ENCODE measurements at regions not wholly inside any gene's neighbourhood (a gene's known extent, or its start where the extent isn't known, plus 50 kb on each side); places are given as distances from the start of the nearest gene placed in this dataset.

GRCh38 chr1:174074757-174075156 lies 52.6 kb upstream of the RC3H1 start:
- Mint-ChIP-seq H3K27ac (no peak overlapping the region), H3K4me1 (no peaks in the 10 kb centered on the region), H3K4me3 (no peak overlapping the region), H3K27me3 (peaks cover 7% of the 10 kb centered on the region), H3K9me3 (ENCODE audit: insufficient read depth) (no peaks in the 10 kb centered on the region)
- POLR2A ChIA-PET, result no interaction called here
- H3K9ac ChIP-seq (ENCODE audit: low read length), result no peak overlapping the region
- CTCF ChIA-PET, result no interaction called here
- no peaks in the 10 kb centered on the region for H3K27me3 ChIP-seq (replicated peaks in 1 of 4; ENCODE audit: control extremely low read depth in 1 of 4, control insufficient read depth in 3 of 4, insufficient read depth in 4 of 4, low read length in 3 of 4)
- no peak overlapping the region for H2AFZ ChIP-seq (ENCODE audit: insufficient read depth, low read depth, low read length, poor library complexity, severe bottlenecking)
- no peaks in the 10 kb centered on the region for H3K79me2 ChIP-seq (ENCODE audit: control insufficient read depth, insufficient read depth, low read length)
- no peaks in the 10 kb centered on the region for H3K36me3 ChIP-seq (replicated peaks in 1 of 2; ENCODE audit: control extremely low read depth in 1 of 2, control insufficient read depth in 1 of 2, extremely low read depth in 1 of 2, insufficient read depth in 2 of 2, low read length in 1 of 2)
- no peak overlapping the region for H3K4me3 ChIP-seq (ENCODE audit: control extremely low read depth in 1 of 5, extremely low read depth in 1 of 5, insufficient read depth in 1 of 5, low read depth in 2 of 5, low read length in 4 of 5)
- H3K9me3 ChIP-seq (ENCODE audit: control extremely low read depth in 1 of 3, control insufficient read depth in 2 of 3, insufficient read depth in 1 of 3, low read length in 2 of 3), result no peaks in the 10 kb centered on the region
- TF ChIP-seq CTCF (IDR thresholded peaks at IDR 0.05) (peak; percentile 34), EZH2 (IDR thresholded peaks at IDR 0.05; ENCODE audit: borderline replicate concordance, insufficient read depth, low read depth, low read length, poor library complexity, severe bottlenecking) (no peak)
- no peaks in the 10 kb centered on the region for H4K20me1 ChIP-seq (ENCODE audit: control insufficient read depth, insufficient read depth, low read length, poor library complexity, severe bottlenecking)
- WGBS (ENCODE audit: insufficient coverage), result no CpG with 5 or more reads among the region's 2 CpGs
- intact Hi-C loops (cut with micrococcal nuclease), result no loop called here
- no peak overlapping the region for H3K27ac ChIP-seq (ENCODE audit: low read length in 2 of 2)
- DNase-seq (no peak), ATAC-seq (ENCODE audit: low read depth) (no peak)
- H3K4me1 ChIP-seq (ENCODE audit: control insufficient read depth in 2 of 2, insufficient read depth in 2 of 2, low read length in 2 of 2), result no peaks in the 10 kb centered on the region
- H3K4me2 ChIP-seq (replicated peaks; ENCODE audit: low read depth, low read length, poor library complexity, severe bottlenecking), result no peak overlapping the region

GRCh38 chr1:174072581-174072980 lies 50.4 kb upstream of the RC3H1 start:
- ChIA-PET POLR2A (no interaction called here), CTCF (no interaction called here)
- Histone ChIP-seq H3K79me2 (ENCODE audit: control insufficient read depth, insufficient read depth, low read length) (no peaks in the 10 kb centered on the region), H3K27ac (ENCODE audit: low read length in 2 of 2) (no peak overlapping the region), H3K4me2 (replicated peaks; ENCODE audit: low read depth, low read length, poor library complexity, severe bottlenecking) (no peak overlapping the region), H3K4me3 (ENCODE audit: control extremely low read depth in 1 of 5, extremely low read depth in 1 of 5, insufficient read depth in 1 of 5, low read depth in 2 of 5, low read length in 4 of 5) (no peak overlapping the region), H3K9me3 (ENCODE audit: control extremely low read depth in 1 of 3, control insufficient read depth in 2 of 3, insufficient read depth in 1 of 3, low read length in 2 of 3) (no peaks in the 10 kb centered on the region), H4K20me1 (ENCODE audit: control insufficient read depth, insufficient read depth, low read length, poor library complexity, severe bottlenecking) (no peaks in the 10 kb centered on the region), H3K9ac (ENCODE audit: low read length) (no peak overlapping the region), H2AFZ (ENCODE audit: insufficient read depth, low read depth, low read length, poor library complexity, severe bottlenecking) (no peak overlapping the region), H3K4me1 (ENCODE audit: control insufficient read depth in 2 of 2, insufficient read depth in 2 of 2, low read length in 2 of 2) (no peaks in the 10 kb centered on the region), H3K27me3 (replicated peaks in 1 of 4; ENCODE audit: control extremely low read depth in 1 of 4, control insufficient read depth in 3 of 4, insufficient read depth in 4 of 4, low read length in 3 of 4) (no peaks in the 10 kb centered on the region), H3K36me3 (replicated peaks in 1 of 2; ENCODE audit: control extremely low read depth in 1 of 2, control insufficient read depth in 1 of 2, extremely low read depth in 1 of 2, insufficient read depth in 2 of 2, low read length in 1 of 2) (no peaks in the 10 kb centered on the region)
- intact Hi-C loops (cut with micrococcal nuclease), result no loop called here
- Mint-ChIP-seq H3K4me1 (no peaks in the 10 kb centered on the region), H3K27ac (no peak overlapping the region), H3K4me3 (no peak overlapping the region), H3K9me3 (ENCODE audit: insufficient read depth) (no peaks in the 10 kb centered on the region), H3K27me3 (peaks cover 7% of the 10 kb centered on the region)
- TF ChIP-seq CTCF (IDR thresholded peaks at IDR 0.05) (no peak), EZH2 (IDR thresholded peaks at IDR 0.05; ENCODE audit: borderline replicate concordance, insufficient read depth, low read depth, low read length, poor library complexity, severe bottlenecking) (no peak)
- WGBS (ENCODE audit: insufficient coverage), result 89% methylated on average over 2 of the region's 3 CpGs
- DNase-seq (no peak), ATAC-seq (ENCODE audit: low read depth) (no peak)

Measured in B cell (primary cell).